Esophagus muscularis mucosa (tissue), 3 donors: ENCODE measurements at regions not wholly inside any gene's neighbourhood (a gene's known extent, or its start where the extent isn't known, plus 50 kb on each side); places are given as distances from the start of the nearest gene placed in this dataset.

ENCODE experiments used
- POLR2A ChIP-seq: fragments of 450-650 bp; IDR thresholded peaks from one replicate; pipeline ENCODE4 v1.6.1; 2017; ENCODE audit warnings: antibody characterized with exemption, moderate library complexity, mild to moderate bottlenecking, low read depth
- TF ChIP-seq, protein P1 (sequence below), 3 experiments: fragments of 200-600 bp in 2 of 3; fragments of 450-650 bp in 1 of 3; sonication (generic) in 2 of 3; IDR thresholded peaks; one replicate each; pipeline ENCODE4 v1.5.1; 2017 to 2019; ENCODE audit warnings: antibody characterized with exemption in 3 of 3, mild to moderate bottlenecking in 2 of 3, moderate library complexity in 1 of 3

DNA sequence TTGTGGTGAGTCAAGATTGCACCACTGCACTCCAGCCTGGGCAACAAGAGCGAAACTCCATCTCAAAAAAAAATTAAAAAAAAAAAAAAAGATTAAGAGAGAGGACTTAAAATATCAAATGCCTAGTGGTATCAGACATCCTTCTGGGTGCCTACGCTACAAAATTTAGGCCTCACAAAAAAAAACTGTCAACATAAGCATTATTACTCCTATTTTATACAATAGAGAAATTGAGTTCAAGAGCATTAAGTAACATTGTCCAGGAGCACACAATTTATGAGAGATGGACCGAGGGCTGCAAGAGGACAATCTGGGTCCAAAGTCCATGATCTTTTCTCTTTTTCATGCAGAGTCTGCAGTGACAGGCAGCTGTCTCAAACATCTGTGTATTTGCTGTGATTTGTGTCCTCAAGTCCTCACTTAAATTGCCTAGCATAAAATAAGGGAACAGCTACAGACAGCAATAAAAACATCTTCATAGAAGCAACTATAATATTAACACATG is 62.4 kb downstream of the OSR1 start:
- TF ChIP-seq, protein P1, sequence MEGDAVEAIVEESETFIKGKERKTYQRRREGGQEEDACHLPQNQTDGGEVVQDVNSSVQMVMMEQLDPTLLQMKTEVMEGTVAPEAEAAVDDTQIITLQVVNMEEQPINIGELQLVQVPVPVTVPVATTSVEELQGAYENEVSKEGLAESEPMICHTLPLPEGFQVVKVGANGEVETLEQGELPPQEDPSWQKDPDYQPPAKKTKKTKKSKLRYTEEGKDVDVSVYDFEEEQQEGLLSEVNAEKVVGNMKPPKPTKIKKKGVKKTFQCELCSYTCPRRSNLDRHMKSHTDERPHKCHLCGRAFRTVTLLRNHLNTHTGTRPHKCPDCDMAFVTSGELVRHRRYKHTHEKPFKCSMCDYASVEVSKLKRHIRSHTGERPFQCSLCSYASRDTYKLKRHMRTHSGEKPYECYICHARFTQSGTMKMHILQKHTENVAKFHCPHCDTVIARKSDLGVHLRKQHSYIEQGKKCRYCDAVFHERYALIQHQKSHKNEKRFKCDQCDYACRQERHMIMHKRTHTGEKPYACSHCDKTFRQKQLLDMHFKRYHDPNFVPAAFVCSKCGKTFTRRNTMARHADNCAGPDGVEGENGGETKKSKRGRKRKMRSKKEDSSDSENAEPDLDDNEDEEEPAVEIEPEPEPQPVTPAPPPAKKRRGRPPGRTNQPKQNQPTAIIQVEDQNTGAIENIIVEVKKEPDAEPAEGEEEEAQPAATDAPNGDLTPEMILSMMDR (IDR thresholded peaks at IDR 0.05), result no peak
- TF ChIP-seq POLR2A, result no peak
